ENCODE measurements at regions not wholly inside any gene's neighbourhood (a gene's known extent, or its start where the extent isn't known, plus 50 kb on each side); places are given as distances from the start of the nearest gene placed in this dataset.
"Not testable (repeated sequence)": the region's sequence is repeated elsewhere in the genome, so short reads cannot be mapped to it uniquely, and the experiment has no call there.

DNA sequence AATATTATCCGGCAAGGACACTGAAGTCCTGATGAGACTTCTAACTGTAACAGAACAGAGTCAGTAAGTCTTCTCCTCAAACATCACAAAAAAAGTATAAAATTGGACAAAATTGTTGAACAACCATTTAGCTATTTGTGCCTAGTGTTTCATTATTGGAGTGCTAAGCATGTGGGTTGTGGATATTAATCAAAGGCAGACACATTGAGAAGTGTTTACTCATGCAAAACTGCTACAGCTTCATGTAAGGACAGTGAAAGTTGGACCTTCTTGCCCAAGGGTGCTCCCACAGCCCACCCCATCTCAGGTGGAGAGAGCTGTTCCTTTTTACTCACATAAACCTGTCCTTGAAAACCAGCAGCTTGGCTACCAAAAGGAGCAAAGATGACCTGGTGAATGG lies 355.1 kb upstream of the DAB2 start:
- DNase-seq: no peak

DNA sequence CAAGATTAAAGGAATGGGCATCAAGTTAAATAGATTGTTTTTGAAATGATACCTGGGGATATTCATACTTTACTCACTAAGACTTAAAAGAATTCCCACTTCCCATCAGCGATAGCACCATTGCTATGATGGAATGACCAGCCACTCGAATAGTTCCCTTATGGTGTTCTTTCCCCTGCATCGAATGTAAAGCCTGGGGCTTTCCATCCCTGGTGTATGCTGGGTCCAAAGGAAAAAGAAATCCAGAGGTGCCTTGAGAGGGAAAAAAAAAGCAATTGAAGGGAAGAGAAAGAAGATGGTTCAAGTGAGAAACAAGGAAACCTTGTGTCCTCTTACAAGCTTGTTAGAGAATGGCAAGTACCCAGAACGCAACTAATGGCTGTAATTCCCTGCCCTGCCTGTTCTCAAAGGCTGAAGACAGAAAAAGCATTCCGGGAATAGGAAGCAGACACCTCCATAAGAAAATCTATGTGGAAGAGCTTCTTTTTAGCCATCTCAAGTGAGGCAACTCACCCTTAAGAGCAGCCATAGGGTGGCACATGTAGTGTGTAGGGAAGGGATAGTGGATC lies 351.1 kb upstream of the DAB2 start:
- no peak for DNase-seq

DNA sequence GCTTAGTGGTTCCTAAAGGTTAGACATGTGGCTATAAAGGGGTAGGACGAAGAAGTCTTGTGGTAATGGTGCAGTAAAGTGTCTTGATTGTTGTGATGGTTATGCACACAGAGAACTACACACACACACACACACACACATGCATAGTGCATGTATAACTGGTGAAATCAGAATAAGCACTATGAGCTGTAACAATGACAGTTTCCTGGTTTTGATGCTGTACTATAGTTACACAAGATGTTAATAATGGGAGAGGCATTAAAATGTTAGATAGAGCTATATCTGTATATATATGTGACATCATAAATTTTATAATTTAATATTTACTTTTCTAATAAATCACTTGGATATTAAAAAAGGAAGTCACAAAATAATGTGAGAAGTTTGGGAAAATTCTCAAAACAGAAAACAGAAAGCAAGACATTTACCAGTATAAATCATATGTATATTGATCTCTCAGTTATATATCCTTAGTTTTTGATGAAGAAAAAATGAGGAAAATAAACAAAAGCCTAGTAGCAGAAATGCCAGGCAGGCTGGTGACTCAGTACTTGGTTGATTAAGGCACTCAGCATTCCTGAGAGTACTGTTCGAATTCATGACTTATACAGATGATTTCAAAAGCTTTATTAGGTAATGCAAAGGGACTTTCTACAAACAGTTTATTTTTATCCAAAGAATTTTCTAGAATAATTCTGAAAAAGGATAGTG lies 350.5 kb upstream of the DAB2 start:
- no peak for DNase-seq

DNA sequence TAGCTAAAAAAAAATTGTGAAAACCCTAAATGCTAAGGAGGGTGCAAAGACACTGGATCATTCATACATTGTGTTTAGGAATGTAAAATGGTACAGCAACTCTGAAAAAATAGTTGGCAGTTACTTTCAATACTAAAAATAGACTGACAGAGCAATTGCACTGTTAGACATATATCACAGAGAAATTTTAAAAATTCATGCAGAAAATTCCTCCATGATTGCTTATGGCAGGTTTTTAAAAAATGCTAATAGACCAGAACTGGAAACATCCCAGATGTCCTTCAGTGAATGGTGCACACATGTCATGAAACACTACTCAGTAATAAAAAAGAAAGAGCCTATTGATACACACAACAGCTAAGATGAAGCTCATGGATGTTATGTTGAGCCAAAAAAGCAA lies 349.8 kb upstream of the DAB2 start:
- no peak for DNase-seq

DNA sequence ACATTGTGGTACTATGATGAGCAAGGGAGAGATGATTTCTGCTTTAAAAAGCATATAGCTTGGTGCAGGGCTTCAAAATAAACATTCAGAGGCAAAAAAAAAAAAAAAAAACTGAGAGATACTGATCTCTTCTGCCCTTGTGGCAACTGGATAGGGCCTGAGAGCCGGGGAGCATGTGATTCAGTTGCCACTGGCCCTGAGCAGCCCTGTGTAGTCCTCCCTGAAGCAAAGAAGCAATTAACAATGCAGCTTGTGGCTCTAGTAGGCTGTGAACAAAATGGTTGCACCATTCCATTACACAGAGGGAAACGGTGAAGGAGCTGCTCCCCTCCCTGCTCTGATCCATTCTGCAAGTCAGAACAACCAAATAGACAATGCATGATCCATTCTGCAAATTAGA lies 347.5 kb upstream of the DAB2 start:
- DNase-seq: no peak

DNA sequence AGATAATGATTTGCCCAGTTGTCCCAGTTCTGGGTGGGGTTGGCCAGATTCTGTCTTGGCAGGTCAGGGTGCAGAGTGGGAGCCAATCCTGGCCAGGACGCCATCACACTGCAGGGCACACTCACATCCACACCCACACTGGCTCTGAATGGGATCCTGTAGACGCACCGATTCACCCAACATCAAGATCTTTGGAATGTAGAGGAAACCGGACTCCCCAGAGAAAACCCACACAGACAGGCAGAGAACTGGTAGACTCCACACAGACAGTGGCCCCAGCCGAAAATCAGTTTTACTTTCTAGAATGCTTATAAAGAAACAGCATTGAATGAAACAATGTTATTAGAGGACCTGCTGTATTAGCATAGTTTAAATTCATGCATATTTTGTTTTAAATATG lies 343.1 kb upstream of the DAB2 start:
- DNase-seq: no peak

DNA sequence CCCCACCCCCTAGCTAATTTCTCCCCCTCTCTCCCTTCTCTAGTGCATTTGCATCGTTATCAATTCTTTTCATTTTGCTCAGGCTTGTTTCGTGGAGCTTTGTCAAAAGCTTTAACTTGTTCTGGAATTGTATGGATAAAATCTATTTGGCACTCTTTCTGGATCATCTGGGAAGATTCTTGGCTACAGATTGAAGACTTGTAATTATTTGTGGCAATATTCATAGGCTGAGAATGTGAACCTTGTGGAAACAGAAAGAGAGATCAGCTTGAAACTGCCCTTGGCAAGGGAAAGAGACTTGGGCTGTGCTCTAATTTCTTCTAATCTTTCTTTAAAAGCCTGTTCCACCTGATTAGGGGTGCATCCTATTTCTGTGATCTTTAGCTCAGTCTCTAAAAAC lies 340.6 kb upstream of the DAB2 start:
- DNase-seq: no peak

DNA sequence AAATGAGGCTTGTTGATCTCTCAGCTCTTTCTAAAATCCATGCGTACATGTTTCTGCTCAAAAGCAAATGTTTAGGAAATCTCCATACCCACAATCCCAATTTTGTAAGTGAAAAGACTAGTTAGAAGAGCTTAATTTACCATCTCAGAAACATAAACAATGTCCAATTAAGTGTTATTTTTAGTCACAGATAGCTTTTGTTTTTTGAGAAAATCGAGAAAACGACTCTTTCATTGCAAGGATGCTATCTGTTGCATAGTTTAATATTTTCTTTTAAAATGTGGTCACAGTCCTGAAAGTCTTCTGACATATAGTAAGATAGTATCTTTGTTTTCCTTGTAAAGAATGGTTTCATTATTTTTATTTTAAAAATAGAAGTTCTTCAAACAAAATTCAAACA lies 338.0 kb upstream of the DAB2 start:
- DNase-seq: no peak

DNA sequence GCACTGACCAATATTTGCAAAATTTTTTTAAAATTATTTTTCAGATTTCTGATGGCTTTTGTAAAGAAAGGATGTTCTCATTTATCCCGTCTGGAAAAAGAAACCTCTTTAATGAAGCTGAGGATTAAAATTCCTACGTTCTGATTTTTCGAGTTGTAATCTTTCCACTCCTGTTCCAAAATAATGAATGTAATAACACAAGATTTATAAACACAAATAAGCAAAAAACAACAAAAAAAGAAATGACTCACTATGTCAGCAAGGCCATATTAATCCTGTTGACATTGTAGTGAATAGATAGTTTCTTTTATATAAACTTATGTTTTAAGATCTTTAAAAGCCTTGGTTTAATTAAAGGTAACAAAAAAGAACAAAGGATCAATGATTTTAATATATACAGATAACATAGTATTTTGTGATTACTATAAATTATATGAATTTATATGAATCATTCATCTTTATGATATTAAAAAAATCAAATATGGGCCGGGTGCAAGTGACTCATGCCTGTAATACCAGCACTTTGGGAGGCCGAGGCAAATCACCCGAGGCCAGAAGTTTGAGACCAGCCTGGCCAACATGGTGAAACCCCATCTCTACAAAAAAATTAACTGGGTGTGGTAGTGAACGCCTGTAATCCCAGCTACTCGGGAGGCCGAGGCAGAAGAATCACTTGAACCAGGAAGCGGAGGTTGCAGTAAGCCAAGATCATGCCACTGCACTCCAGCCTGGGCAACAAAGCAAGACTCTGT lies 336.6 kb upstream of the DAB2 start:
- DNase-seq: no peak

DNA sequence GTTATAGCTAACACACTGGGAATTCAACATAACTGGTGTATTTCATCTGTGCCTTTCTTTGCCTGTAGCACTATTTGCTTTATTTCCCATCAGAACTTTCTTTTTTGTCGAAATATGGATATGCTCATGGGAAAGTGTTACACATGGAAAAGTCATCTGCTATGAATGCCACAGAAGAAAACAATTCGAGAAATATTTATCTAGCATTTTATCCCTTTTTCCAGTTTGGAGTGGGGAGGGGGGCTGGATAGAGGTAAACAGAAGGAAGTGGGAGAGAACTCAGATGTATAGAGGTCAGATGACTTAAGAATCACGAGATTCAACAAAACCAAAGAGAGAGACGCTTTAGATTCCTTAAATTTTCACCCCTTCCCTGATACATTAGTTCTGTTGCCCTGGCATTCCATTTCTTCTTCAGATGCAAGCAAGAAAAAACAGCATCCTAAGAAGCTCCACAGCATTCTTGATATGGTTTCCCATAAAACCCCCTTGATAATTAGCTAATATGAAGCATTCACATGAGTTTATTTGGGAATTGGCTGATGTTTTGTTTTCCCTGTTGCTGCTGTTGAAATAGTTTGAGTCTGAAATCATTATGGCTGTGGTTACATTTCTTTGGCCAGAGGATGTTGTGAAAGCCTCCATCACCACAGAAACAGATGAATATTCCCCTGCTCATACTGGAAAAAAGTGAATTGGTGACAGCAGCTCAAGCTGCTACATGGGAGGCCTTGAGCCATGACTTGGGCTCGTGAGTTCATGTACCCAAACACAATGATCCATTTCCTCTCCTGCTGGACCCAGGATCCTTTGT lies 335.8 kb upstream of the DAB2 start:
- no peak for DNase-seq

DNA sequence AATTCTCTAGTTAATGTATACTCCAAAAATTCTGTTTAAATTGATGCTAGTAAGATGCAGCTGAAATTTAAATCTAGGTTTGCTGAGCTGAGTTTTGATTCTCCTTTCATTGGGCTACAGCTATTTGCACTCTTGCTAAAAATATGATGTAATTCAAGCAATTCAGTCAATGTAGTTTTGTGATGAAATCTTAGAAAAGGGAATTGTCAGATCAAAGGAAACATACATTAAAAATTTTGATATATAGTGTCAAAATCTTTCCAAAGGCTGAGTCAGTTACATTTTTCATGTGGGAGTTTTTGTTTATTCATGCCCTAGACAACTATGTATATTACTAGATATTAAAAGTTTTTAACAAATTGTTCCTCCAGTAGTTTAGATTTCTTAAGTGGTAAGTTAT lies 334.9 kb upstream of the DAB2 start:
- no peak for DNase-seq

DNA sequence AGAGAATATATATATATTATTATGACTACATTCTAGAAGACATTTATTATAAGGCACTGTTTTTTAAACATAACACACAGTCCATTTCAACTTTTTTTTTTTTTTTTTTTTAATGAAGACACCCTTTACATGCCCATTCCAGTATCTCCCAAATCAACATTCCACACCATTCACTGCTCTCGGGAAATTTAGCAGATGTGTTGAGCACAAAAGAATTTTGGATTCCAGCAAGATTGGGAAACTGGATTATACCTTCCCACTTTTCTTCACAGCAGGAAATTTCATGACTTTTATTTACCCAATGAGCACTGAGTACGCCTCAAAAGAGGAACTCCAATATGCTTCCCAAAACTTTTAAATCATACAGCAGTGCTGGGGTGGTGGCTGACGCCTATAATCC lies 333.6 kb upstream of the DAB2 start:
- no peak for DNase-seq

DNA sequence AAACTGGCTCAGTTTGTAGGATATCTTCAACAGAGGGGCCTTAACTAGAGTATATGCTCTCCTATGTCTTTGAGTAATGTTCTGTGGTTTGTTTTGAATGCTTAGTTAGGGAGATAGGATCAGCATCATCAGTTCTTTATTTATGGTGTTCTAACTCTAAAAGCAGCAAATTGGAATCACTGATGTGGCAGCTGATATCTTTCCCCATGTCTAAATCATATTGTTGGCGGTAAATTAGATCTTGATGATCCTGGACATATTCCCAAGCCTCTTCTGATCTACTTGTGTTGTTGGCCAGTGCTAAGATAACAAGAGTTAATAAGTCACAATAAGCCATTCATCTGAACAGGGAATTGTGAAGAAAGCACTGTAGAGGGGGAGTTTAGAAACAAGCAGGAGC lies 332.4 kb upstream of the DAB2 start:
- no peak for DNase-seq

DNA sequence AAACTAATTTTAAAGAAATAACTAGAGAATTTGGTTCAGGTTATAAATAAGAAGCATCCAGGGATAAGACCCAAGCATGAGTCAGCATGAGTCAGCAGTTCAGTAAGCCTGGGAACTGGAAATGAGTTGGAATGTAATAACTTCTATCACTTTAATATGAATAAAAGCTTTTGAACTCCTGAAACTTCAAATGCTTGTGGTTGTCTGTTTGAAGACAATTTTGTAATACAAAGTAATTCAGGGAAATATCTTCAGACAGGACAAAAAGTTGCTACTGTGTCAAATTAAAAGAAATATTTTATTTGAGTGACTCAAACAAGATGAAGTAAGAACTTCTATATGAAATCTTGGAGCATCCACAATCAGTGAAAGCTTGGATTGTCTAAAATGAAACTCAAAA lies 331.2 kb upstream of the DAB2 start:
- no peak for DNase-seq

DNA sequence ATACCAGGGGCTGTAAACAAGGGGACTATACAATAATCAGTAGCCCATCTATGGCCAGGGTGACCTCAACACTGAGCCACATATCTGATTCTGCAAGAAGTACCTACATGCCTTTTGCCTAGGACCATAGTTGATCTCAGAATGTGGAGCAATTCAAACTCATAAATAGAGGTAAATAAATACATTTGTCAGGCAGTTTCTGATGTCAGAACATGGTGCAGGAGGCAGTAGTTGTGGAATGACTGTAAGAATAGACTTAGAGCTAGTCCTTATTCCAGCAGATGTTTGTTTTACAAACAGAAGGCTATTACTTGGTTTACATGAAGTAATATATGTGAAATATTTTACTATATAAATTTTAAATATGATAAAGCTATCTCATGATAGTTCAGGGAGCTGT lies 330.7 kb upstream of the DAB2 start:
- DNase-seq: no peak

DNA sequence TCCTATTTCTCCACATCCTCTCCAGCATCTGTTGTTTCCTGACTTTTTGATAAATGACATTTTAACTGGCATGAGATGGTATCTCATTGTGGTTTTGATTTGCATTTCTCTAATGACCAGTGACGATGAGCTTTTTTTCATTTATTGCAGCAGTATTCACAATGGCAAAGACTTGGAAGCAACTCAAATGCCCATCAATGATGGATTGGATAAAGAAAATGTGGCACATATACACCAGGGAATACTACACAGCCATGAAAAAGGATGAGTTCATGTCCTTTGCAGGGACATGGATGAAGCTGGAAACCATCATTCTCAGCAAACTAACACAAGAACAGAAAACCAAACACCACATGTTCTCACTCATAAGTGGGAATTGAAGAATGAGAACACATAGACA lies 329.0 kb upstream of the DAB2 start:
- DNase-seq: not testable (repeated sequence)

DNA sequence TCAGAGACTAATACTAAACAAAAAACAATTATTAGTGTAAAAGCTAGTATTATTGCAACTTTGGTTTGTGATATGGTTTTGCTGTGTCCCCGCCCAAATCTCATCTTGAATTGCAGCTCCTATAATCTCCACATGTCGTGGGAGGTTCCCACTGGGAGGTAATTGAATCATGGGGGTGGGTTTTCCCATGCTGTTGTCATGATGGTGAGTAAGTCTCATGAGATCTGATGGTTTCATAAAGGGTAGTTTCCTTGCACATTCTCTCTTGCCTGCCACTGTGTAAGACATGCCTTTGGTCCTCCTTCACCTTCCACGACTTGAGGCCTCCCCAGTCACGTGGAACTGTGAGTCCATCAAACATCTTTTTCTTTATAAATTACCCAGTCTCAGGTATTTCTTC lies 325.9 kb upstream of the DAB2 start:
- no peak for DNase-seq

DNA sequence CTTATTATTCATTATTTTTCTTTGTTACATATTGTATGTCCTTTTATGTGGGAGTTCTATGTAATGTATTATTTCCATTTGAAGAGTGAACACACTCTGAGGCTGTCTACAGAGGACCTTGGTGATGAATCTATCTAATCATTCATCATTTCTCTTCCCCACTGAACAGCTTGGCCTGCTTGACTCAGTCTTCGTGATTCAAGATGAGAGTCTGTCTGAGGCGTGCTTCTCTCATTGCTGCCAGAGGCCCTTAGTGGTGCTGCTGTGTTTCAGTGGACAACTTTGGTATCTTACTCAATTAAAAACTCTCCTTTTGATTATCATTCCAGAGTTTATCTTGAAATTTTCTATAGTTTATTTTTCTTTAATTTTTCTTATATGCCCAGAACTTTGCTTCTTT lies 318.1 kb upstream of the DAB2 start:
- no peak for DNase-seq

DNA sequence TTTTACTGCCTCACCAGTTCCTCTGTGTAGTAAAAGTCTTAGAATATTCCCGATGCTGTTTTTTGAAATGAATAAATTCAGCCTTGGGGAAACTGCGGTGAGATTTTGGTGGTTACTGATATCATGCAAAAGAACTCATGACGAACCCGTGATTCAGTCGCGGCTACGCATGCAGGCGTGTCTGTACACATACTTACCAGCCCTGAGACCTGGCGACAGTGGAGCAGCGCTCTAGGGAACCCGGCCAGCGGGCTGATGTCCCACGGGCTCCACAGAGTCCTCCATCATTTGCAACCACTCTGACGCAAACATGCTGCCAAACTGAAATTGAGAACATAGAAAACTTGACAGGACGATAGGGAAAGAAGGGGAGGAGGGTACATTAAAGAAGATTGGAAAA lies 315.6 kb upstream of the DAB2 start:
- no peak for DNase-seq

DNA sequence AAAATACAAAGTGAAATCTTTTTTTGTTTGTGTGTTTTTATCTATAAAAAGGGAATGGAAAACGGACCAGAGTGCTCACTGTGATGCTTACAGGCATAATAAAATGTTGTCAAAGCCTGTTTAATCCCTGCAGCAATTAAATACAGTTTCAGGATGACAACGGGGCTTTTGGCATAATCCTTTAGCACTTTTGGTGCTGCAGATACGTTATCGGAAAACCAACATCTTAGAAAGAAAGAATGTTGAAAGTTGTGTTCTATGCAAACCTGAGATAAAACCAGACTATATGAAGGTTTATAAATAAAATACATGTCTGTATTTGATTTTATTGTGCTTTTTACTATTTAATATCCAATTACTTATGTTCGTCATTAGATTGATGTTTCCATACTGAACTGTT lies 307.4 kb upstream of the DAB2 start:
- no peak for DNase-seq

DNA sequence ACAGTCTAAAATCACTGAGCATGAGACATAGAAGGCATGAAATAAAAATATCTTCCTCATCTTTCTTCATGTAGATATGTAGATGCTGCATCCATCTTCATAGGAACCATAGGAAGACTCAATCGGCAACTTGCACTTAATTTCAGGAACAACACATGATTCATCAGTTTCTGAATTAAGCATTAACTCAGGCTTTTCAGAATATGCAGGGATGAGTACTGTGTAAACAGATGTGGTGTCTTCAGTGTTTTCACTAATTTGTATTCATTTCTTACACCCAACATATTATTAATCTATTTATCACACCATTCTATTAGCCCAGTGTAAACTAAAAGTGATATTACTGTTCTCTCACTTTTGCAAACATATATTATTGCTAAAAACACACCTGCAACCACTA lies 305.9 kb upstream of the DAB2 start:
- DNase-seq: no peak

DNA sequence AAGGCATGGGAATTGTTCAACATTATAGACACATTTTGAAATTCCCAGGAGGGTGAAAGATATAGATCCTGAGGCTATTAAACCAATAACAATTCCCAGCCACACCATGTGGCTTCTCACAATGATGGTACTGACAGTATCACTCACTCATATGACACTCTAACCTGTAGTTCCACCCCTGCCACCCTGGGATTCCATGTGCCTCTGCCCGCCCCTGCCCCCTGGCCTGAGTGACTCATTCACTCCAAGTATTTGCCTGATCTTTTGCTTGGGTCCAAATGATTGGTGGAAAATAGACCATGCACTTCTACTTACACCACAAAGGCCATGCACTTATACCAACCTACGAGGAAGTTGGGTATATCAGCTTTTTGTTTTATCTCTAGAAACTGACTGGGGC lies 305.2 kb upstream of the DAB2 start:
- DNase-seq: no peak

DNA sequence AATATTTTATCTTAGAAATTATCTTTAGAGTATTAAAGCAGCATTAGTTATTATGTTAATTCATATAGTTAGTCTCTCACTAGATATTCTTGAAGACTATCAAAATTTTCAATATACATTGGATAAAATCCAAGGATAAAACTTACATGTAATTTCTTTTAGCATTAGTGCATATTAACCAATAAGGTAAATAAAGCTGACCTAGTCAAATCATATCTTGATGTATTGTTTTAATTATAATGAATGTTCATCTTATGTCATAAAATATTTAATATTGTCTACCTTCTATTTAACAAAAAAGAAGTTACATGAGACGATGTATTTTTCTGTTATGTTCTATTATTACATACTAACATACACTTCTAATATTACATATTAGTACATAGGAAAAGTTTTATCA lies 301.7 kb upstream of the DAB2 start:
- DNase-seq: no peak

DNA sequence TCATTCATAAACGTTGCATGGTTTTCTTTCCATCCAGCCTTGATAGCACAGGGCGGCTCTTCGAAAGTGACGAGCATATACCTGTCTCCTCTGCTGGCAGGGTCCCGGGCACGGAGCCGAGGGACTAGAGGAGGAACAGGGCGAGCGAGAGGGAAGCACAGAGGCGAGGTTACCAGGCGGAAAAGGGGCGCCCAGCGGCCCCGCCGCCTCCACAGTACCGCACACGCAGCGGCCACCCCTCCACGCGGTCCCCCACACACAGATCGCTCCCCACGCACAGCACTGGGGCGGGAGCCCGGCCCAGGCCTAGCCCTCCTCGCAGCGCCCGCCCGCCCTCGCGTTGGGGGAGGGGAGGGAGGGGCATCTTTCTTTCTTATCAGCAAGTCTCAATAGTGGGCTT lies 296.6 kb upstream of the DAB2 start:
- DNase-seq: no peak
